Glutamatergic neuron (in vitro differentiated cells): ENCODE measurements at regions not wholly inside any gene's neighbourhood (a gene's known extent, or its start where the extent isn't known, plus 50 kb on each side); places are given as distances from the start of the nearest gene placed in this dataset.

Source experiments
- DNase-seq: peaks from one replicate; pipeline ENCODE4 v3.0.0; 2022
- H3K27ac Mint-ChIP-seq: one replicate; pipeline ENCODE4 v1.8.0; 2020; ENCODE audit warnings: mild to moderate bottlenecking, mixed read lengths, inconsistent platforms; ENCODE audit not compliant: unreplicated experiment
- H3K27me3 Mint-ChIP-seq: one replicate; pipeline ENCODE4 v1.8.0; 2020; ENCODE audit warnings: mild to moderate bottlenecking, moderate library complexity, mixed read lengths, inconsistent platforms; ENCODE audit not compliant: unreplicated experiment
- H3K36me3 Mint-ChIP-seq: one replicate; pipeline ENCODE4 v1.8.0; 2020; ENCODE audit warnings: mild to moderate bottlenecking, mixed read lengths, inconsistent platforms; ENCODE audit not compliant: unreplicated experiment
- H3K4me1 Mint-ChIP-seq: one replicate; pipeline ENCODE4 v1.8.0; 2020; ENCODE audit warnings: mild to moderate bottlenecking, low read depth, mixed read lengths, inconsistent platforms; ENCODE audit not compliant: unreplicated experiment
- H3K4me3 Mint-ChIP-seq: one replicate; pipeline ENCODE4 v1.8.0; 2020; ENCODE audit warnings: mild to moderate bottlenecking, mixed read lengths, inconsistent platforms; ENCODE audit not compliant: unreplicated experiment
- H3K9me3 Mint-ChIP-seq: one replicate; pipeline ENCODE4 v1.8.0; 2020; ENCODE audit warnings: mild to moderate bottlenecking, moderate library complexity, mixed read lengths, inconsistent platforms; ENCODE audit not compliant: unreplicated experiment
- CTCF ChIP-seq: fragments of 200-600 bp; sonication (generic); IDR thresholded peaks from one replicate; pipeline ENCODE4 v1.5.0; 2021; ENCODE audit not compliant: partially characterized antibody, unreplicated experiment

DNA sequence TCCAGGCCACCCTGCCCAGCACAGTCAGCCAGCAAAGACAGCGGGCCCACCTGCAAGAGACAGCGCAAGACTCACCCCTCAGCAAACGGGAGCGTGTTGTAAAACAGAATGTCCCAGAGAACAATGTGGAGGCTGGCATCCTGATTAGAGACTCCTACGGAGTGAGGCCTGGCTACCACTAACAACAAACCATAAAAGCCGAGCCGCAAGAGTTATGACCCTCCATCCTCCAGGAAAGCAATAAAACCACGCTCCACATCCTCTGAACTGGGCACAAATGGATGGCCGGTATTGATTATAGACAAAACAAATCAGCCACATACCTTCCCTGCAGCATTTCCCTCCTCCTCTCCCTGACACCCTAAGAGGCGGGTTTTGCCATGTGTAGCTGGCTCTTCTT lies 75.8 kb upstream of the LIPC start:
- Mint-ChIP-seq H3K27ac (no peak overlapping the region), H3K9me3 (peaks cover 4% of the 10 kb centered on the region), H3K27me3 (peaks cover 6% of the 10 kb centered on the region), H3K4me1 (peaks cover under 1% of the 10 kb centered on the region), H3K36me3 (no peaks in the 10 kb centered on the region), H3K4me3 (no peak overlapping the region)
- DNase-seq, result no peak
- TF ChIP-seq CTCF, result no peak

- no peak for TF ChIP-seq CTCF
- Mint-ChIP-seq H3K4me1 (peaks cover 6% of the 10 kb centered on the region), H3K9me3 (peaks cover 7% of the 10 kb centered on the region), H3K36me3 (no peaks in the 10 kb centered on the region), H3K27me3 (peaks cover 8% of the 10 kb centered on the region), H3K4me3 (no peak overlapping the region), H3K27ac (no peak overlapping the region)
- DNase-seq, result no peak
These were observed 74.0 kb upstream of the LIPC start for GRCh38 chr15:58357529-58358476.

GRCh38 chr15:58360421-58361090 lies 71.2 kb upstream of the LIPC start:
- TF ChIP-seq CTCF, result no peak
- DNase-seq, result no peak
- H3K36me3 Mint-ChIP-seq, result peaks cover 17% of the 10 kb centered on the region
- H3K27me3 Mint-ChIP-seq, result peaks cover 8% of the 10 kb centered on the region
- H3K4me1 Mint-ChIP-seq, result peaks cover 6% of the 10 kb centered on the region
- no peak overlapping the region for H3K27ac Mint-ChIP-seq
- H3K4me3 Mint-ChIP-seq, result no peak overlapping the region
- peaks cover 13% of the 10 kb centered on the region for H3K9me3 Mint-ChIP-seq

DNA sequence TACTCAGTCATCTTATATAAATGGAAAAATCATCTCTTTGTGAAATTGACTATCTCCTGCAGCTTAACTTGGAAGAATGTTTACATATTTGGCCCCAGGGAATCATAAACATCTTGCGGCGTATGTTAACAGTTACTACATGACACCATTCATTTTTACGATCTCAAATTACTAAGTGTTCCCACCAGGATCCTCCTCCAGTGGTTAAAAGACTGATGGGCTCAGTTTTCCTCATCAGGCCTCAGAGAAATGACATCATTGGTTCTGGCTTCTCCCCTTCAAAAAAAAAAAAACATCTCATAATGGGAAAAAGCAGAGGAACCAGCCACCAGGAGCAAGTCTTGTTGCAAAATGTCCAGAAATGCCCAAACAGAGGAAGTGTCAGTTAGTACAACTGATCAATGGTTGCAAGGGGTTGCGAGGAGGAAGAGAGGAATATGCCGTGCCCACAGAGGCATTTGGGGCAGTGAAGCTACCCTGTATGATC lies 70.5 kb upstream of the LIPC start:
- Mint-ChIP-seq H3K4me1 (peaks cover 6% of the 10 kb centered on the region), H3K27ac (peak overlapping the region; percentile 15), H3K4me3 (peak overlapping the region; percentile 8), H3K27me3 (peaks cover 8% of the 10 kb centered on the region), H3K36me3 (peaks cover 17% of the 10 kb centered on the region), H3K9me3 (peaks cover 13% of the 10 kb centered on the region)
- no peak for TF ChIP-seq CTCF
- no peak for DNase-seq
